ENCODE measurements at regions not wholly inside any gene's neighbourhood (a gene's known extent, or its start where the extent isn't known, plus 50 kb on each side); places are given as distances from the start of the nearest gene placed in this dataset.

- no peaks in the 10 kb centered on the region for H3K36me3 ChIP-seq
- no peak overlapping the region for H3K27ac ChIP-seq
- TF ChIP-seq CTCF (IDR thresholded peaks at IDR 0.05), result no peak
- H3K4me1 ChIP-seq, result no peaks in the 10 kb centered on the region
- DNase-seq (ENCODE audit: low spot score in 2 of 2), result no peak
- intact Hi-C loops (cut with DNase I), result no loop called here
- no peak overlapping the region for H3K4me3 ChIP-seq
- no peaks in the 10 kb centered on the region for H3K27me3 ChIP-seq
- H3K9me3 ChIP-seq, result no peaks in the 10 kb centered on the region
Measured at GRCh38 chr12:59938190-59938962, 342.5 kb downstream of the SLC16A7 start.

DNA sequence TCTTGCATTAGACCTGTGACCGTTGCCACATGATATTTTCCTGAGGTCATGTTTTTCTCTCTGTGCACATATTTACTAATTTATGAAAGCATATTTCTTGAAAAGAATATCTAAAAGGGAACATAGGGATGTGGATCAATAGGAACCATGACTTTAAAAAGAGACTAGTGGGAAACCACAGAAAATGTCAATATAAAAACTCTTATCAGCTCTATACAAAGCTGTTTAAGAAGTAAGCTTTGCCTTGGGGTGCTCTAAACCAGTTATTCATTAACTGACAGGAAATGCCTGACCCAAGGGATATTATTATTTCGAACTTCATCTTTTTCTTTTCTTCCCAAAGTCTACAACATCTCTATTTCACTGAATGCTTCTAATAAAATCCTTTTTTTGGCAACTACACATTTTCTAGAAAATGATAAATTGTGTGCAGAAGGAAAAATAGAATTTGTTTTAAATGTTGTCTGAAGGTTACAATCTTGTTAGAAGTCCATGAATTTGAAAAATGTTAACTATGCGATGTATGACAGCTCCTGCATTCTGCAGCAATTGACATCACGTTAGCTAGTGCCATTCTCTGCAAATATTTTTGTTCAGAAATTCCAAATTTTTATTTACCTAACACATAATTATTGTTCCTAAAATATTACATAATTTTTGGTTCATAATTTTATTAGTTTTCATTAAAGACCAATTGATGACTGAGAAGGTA, 345.0 kb downstream of the SLC16A7 start:
- H3K27me3 ChIP-seq, result no peaks in the 10 kb centered on the region

GRCh38 chr12:59941461-59941860, 345.6 kb downstream of the SLC16A7 start:
- no peak for TF ChIP-seq CTCF (IDR thresholded peaks at IDR 0.05)
- intact Hi-C loops (cut with DNase I), result no loop called here
- H3K27me3 ChIP-seq, result no peaks in the 10 kb centered on the region
- H3K9me3 ChIP-seq, result no peaks in the 10 kb centered on the region
- no peaks in the 10 kb centered on the region for H3K36me3 ChIP-seq
- no peak overlapping the region for H3K4me3 ChIP-seq
- no peaks in the 10 kb centered on the region for H3K4me1 ChIP-seq
- DNase-seq (ENCODE audit: low spot score in 2 of 2), result no peak
- H3K27ac ChIP-seq, result no peak overlapping the region

More for the DNA sequence above, 345.0 kb downstream of the SLC16A7 start:
- Histone ChIP-seq H3K4me1 (no peaks in the 10 kb centered on the region), H3K4me3 (no peak overlapping the region), H3K27ac (no peak overlapping the region), H3K9me3 (no peaks in the 10 kb centered on the region), H3K36me3 (no peaks in the 10 kb centered on the region)
- no peak for TF ChIP-seq CTCF (IDR thresholded peaks at IDR 0.05)
- no peak for DNase-seq (ENCODE audit: low spot score in 2 of 2)
- intact Hi-C loops (cut with DNase I), result no loop called here

DNA sequence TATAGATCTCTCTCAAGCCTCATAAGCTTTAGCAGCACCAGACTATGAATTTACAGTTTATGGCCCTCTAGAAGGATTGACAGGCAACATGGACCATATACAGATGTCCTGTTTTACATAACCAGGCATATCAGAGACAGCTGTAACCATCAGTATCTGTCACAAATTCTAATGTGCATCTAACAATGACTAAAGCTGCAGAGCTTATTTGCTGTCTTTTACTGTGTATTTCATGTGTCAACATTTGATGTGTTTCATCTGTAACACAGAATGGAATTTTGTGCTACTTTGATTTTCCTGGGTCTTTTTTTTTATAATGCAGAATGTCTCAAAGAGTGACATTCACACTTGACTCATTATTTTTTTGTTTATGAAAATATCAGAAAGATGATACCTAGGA, 348.3 kb downstream of the SLC16A7 start:
- no peak overlapping the region for H3K27ac ChIP-seq
- DNase-seq (ENCODE audit: low spot score in 2 of 2), result no peak
- intact Hi-C loops (cut with DNase I), result no loop called here
- no peak for TF ChIP-seq CTCF (IDR thresholded peaks at IDR 0.05)
- no peaks in the 10 kb centered on the region for H3K27me3 ChIP-seq
- no peaks in the 10 kb centered on the region for H3K36me3 ChIP-seq
- no peak overlapping the region for H3K4me3 ChIP-seq
- no peaks in the 10 kb centered on the region for H3K4me1 ChIP-seq
- H3K9me3 ChIP-seq, result no peaks in the 10 kb centered on the region

DNA sequence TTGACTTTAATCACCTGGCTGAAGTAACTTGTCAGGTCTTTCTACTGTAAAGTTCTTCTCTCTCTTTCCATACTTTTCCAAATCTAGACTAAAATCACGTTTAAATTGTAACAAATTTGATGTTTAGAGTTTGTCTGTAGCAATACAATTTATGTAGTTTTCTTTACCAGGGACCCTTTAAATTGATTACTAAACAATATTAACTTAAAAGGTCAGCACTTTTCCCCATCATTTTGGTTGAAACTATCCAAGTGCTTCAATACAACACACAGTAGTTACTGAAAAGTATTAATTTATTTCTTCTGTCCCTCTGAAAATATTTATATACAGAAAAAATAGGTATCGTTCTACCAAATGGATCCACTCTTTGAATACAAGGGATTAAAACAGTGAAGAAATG, 350.8 kb downstream of the SLC16A7 start:
- intact Hi-C loops (cut with DNase I), result no loop called here
- Histone ChIP-seq H3K4me3 (no peak overlapping the region), H3K4me1 (no peaks in the 10 kb centered on the region), H3K36me3 (no peaks in the 10 kb centered on the region), H3K27me3 (no peaks in the 10 kb centered on the region), H3K27ac (no peak overlapping the region), H3K9me3 (no peaks in the 10 kb centered on the region)
- no peak for TF ChIP-seq CTCF (IDR thresholded peaks at IDR 0.05)
- no peak for DNase-seq (ENCODE audit: low spot score in 2 of 2)

Data from ascending aorta (tissue), 2 donors.